ENCODE measurements at regions not wholly inside any gene's neighbourhood (a gene's known extent, or its start where the extent isn't known, plus 50 kb on each side); places are given as distances from the start of the nearest gene placed in this dataset.

- TF ChIP-seq CTCF (IDR thresholded peaks at IDR 0.05) = no peak
- no peak for TF ChIP-seq POLR2A (IDR thresholded peaks at IDR 0.05)
These were observed 339.2 kb upstream of the CT83 start for GRCh38 chrX:116801943-116802342.

GRCh38 chrX:116781926-116782325, 319.1 kb upstream of the CT83 start:
- H3K27me3 ChIP-seq = no peaks in the 10 kb centered on the region
- H3K36me3 ChIP-seq (replicated peaks in 1 of 2) = no peaks in the 10 kb centered on the region
- H3K9me3 ChIP-seq (replicated peaks in 1 of 3) = no peaks in the 10 kb centered on the region
- no peak for TF ChIP-seq CTCF (IDR thresholded peaks at IDR 0.05)
- TF ChIP-seq POLR2A (IDR thresholded peaks at IDR 0.05) = no peak
- H3K4me3 ChIP-seq = no peak overlapping the region
- intact Hi-C loops (cut with DNase I) = no loop called here
- H3K4me1 ChIP-seq (replicated peaks in 1 of 2) = no peaks in the 10 kb centered on the region
- 51 to 54% (median 53%) methylated on average over 4 of the region's 4 CpGs for WGBS, 4 donors
- no peak overlapping the region for H3K27ac ChIP-seq
- no peak for DNase-seq

More at GRCh38 chrX:116801943-116802342, 339.2 kb upstream of the CT83 start:
- Histone ChIP-seq H3K4me3 (no peak overlapping the region), H3K27me3 (no peaks in the 10 kb centered on the region), H3K4me1 (replicated peaks in 1 of 2) (no peaks in the 10 kb centered on the region), H3K27ac (no peak overlapping the region), H3K9me3 (replicated peaks in 1 of 3) (no peaks in the 10 kb centered on the region), H3K36me3 (replicated peaks in 1 of 2) (no peaks in the 10 kb centered on the region)
- intact Hi-C loops (cut with DNase I) = no loop called here
- no peak for DNase-seq

GRCh38 chrX:116757491-116757890, 294.7 kb upstream of the CT83 start:
- no peaks in the 10 kb centered on the region for H3K9me3 ChIP-seq (replicated peaks in 1 of 3)
- no peak overlapping the region for H3K27ac ChIP-seq
- intact Hi-C loops (cut with DNase I) = no loop called here
- H3K4me1 ChIP-seq (replicated peaks in 1 of 2) = no peaks in the 10 kb centered on the region
- no peak overlapping the region for H3K4me3 ChIP-seq
- H3K27me3 ChIP-seq = peaks cover 4% of the 10 kb centered on the region
- TF ChIP-seq CTCF (IDR thresholded peaks at IDR 0.05) = no peak
- no peak for DNase-seq
- no peaks in the 10 kb centered on the region for H3K36me3 ChIP-seq (replicated peaks in 1 of 2)

- H3K4me3 ChIP-seq = no peak overlapping the region
- DNase-seq = no peak
- intact Hi-C loops (cut with DNase I) = no loop called here
- H3K36me3 ChIP-seq (replicated peaks in 1 of 2) = no peaks in the 10 kb centered on the region
- peaks cover 4% of the 10 kb centered on the region for H3K27me3 ChIP-seq
- no peaks in the 10 kb centered on the region for H3K4me1 ChIP-seq (replicated peaks in 1 of 2)
- no peak overlapping the region for H3K27ac ChIP-seq
- 40 to 81% (median 76%) methylated on average over 1 of the region's 1 CpG for WGBS, 4 donors
- H3K9me3 ChIP-seq (replicated peaks in 1 of 3) = no peaks in the 10 kb centered on the region
- no peak for TF ChIP-seq POLR2A (IDR thresholded peaks at IDR 0.05)
- TF ChIP-seq CTCF (IDR thresholded peaks at IDR 0.05) = no peak
These were observed 294.2 kb upstream of the CT83 start for GRCh38 chrX:116756958-116757357.

Data from adrenal gland (tissue), 9 donors.